Osteocyte (in vitro differentiated cells): ENCODE measurements at regions not wholly inside any gene's neighbourhood (a gene's known extent, or its start where the extent isn't known, plus 50 kb on each side); places are given as distances from the start of the nearest gene placed in this dataset.
A peak's percentile ranks its signal among the peaks of the same experiment; 100 is the strongest.

Source experiments
- DNase-seq: peaks from one replicate; pipeline ENCODE4 v3.0.0; 2021; ENCODE audit warnings: mixed read lengths; ENCODE audit not compliant: unreplicated experiment; ENCODE audit errors: extremely low spot score
- H3K27ac Mint-ChIP-seq: one replicate; pipeline ENCODE4 v1.8.0; 2021; ENCODE audit warnings: mild to moderate bottlenecking, mixed read lengths; ENCODE audit not compliant: unreplicated experiment
- H3K27me3 Mint-ChIP-seq: one replicate; pipeline ENCODE4 v1.8.0; 2021; ENCODE audit warnings: mixed read lengths; ENCODE audit not compliant: unreplicated experiment
- H3K36me3 Mint-ChIP-seq: one replicate; pipeline ENCODE4 v1.8.0; 2021; ENCODE audit warnings: mixed read lengths; ENCODE audit not compliant: unreplicated experiment
- H3K4me1 Mint-ChIP-seq: one replicate; pipeline ENCODE4 v1.8.0; 2021; ENCODE audit warnings: mixed read lengths; ENCODE audit not compliant: unreplicated experiment
- H3K4me3 Mint-ChIP-seq: one replicate; pipeline ENCODE4 v1.8.0; 2021; ENCODE audit warnings: mild to moderate bottlenecking, moderate library complexity, mixed read lengths; ENCODE audit not compliant: unreplicated experiment
- H3K9me3 Mint-ChIP-seq: one replicate; pipeline ENCODE4 v1.8.0; 2021; ENCODE audit warnings: mixed read lengths; ENCODE audit not compliant: unreplicated experiment
- TF ChIP-seq, protein P1 (sequence below): fragments of 200-600 bp; sonication (generic); IDR thresholded peaks from 2 replicates; pipeline ENCODE4 v1.5.0; 2021; ENCODE audit warnings: antibody characterized with exemption, mild to moderate bottlenecking, moderate library complexity

DNA sequence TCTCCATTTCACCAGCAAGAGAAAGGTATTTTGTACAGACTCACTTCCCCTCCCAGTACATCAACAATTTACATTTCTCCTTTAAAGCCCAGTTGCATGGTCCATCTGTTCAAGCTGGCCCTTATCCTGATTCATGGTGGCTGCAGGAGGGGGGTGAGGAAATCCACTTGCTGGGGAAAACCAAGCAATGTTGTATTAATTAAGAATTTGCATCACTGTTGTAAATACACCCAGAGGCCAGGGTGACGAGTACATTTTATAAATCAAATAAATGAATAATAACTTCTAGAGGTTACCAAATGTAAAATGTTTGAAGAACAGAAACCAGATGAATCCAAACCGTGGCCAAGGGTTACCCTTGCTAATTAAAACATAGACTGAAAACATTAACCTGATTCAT is 395.9 kb upstream of the INTU start:
- no peak for DNase-seq
- Mint-ChIP-seq H3K4me3 (no peak overlapping the region), H3K9me3 (peaks cover 4% of the 10 kb centered on the region), H3K36me3 (no peaks in the 10 kb centered on the region), H3K27ac (no peak overlapping the region), H3K27me3 (no peaks in the 10 kb centered on the region), H3K4me1 (peaks cover 24% of the 10 kb centered on the region)
- TF ChIP-seq, protein P1, sequence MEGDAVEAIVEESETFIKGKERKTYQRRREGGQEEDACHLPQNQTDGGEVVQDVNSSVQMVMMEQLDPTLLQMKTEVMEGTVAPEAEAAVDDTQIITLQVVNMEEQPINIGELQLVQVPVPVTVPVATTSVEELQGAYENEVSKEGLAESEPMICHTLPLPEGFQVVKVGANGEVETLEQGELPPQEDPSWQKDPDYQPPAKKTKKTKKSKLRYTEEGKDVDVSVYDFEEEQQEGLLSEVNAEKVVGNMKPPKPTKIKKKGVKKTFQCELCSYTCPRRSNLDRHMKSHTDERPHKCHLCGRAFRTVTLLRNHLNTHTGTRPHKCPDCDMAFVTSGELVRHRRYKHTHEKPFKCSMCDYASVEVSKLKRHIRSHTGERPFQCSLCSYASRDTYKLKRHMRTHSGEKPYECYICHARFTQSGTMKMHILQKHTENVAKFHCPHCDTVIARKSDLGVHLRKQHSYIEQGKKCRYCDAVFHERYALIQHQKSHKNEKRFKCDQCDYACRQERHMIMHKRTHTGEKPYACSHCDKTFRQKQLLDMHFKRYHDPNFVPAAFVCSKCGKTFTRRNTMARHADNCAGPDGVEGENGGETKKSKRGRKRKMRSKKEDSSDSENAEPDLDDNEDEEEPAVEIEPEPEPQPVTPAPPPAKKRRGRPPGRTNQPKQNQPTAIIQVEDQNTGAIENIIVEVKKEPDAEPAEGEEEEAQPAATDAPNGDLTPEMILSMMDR = no peak

DNA sequence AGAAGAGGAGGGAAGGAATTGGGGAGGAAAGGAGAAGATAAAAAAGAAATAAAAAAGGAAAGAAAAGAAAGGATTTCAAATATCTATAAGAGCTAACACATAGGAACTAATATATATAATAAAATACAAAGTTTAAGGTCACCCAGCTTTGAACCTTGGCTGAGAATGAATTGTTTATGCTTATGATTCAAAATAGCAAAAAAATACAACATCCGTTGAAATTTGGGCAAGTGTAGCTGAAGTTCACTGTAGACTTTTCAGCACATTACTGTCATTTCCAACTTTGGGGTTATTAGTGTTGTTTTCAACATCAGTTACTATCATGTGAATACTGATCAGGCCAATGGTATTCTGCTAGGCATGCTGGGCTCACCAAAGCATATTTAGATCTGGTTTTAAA is 395.2 kb upstream of the INTU start:
- DNase-seq = no peak
- no peak overlapping the region for H3K4me3 Mint-ChIP-seq

DNA sequence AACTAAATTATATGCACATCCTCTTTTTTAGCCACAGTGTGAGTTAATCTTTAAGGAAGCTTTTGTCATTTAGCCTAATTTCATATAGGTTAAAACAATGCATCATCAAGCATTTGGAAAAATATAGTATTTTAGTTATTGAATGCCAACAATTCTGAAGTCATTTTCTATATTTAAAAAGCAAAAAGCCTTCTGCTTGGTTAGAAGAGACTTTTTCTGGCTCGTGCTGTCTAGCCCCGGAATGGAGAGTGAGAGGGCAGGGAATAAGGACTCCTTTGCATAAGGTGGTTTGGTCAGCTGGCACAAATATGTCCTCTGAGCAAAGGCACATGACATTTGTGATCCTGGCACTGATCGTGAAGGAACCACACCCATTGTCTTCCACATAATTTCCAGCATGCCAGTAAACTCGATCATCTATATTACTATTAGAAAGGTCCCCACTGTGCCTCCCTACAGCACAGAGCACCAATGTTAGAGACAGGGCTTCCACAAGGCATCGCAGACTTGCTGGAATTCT is 393.7 kb upstream of the INTU start:
- DNase-seq = no peak
- H3K4me3 Mint-ChIP-seq = no peak overlapping the region
- peak overlapping the region; percentile 54 for H3K27ac Mint-ChIP-seq
- no peaks in the 10 kb centered on the region for H3K27me3 Mint-ChIP-seq
- H3K9me3 Mint-ChIP-seq = peaks cover 4% of the 10 kb centered on the region
- H3K36me3 Mint-ChIP-seq = no peaks in the 10 kb centered on the region
- peaks cover 24% of the 10 kb centered on the region for H3K4me1 Mint-ChIP-seq
- TF ChIP-seq, protein P1 = no peak

More for the DNA sequence above, 395.2 kb upstream of the INTU start:
- TF ChIP-seq, protein P1 = no peak
- no peaks in the 10 kb centered on the region for H3K27me3 Mint-ChIP-seq
- no peaks in the 10 kb centered on the region for H3K36me3 Mint-ChIP-seq
- no peak overlapping the region for H3K27ac Mint-ChIP-seq
- H3K4me1 Mint-ChIP-seq = peaks cover 24% of the 10 kb centered on the region
- peaks cover 4% of the 10 kb centered on the region for H3K9me3 Mint-ChIP-seq

DNA sequence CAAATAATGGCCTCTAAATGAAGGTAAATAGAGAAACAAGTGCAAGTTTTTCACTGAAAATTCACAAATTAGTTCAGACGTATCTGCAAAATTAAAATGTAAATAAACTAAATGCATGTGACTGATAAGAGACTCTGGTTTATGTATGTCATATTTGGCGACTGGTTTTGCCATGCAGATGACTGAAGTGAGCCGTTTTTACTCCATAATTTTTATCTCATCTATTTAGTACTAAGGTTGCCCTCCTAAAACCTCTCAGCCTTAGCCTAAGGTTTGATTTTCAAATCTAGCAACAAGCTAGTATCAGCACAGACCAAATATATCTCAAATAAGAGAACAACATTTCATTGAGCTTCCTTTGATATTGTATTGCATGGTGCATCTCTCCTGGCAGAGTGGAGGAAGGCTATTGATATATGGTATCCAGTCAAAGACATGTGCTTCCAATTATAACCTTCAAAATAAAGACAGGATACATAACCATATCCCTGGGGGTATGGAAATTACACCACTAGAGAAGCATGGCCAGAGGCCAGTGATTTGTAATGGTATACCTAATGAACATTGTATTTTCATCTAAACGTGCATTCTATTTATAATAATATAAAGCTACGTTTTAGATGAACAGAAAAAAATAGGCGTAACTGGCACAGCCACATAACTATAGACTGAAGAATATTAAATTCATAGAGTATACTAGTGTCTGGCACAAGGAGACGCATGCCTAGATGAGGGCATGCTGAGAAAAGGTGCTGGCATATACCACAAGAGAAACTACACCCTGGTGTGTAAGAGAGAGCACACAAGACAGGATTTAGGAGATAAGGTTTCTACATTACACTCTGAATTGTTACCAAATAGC is 392.6 kb upstream of the INTU start:
- Mint-ChIP-seq H3K9me3 (peaks cover 4% of the 10 kb centered on the region), H3K36me3 (no peaks in the 10 kb centered on the region)
- no peak for DNase-seq

DNA sequence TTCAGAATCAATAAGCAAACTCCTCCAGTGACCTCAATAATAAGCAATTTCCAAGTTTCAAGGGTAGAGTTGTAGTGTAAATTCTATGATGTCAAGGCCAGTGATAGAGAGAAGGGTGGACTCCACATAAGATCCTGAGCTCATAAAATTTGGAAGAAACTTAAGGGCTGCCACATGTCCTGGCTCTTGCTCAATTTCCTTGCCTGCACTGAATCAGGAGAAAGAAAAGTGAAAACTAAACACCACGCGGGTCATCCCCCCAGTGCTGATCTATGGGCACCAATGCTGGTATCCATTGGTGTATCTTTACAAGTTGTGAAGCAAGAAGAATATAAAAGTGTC is 392.0 kb upstream of the INTU start:
- peak overlapping the region; percentile 23 for H3K27ac Mint-ChIP-seq
- H3K4me3 Mint-ChIP-seq = no peak overlapping the region
- H3K4me1 Mint-ChIP-seq = peaks cover 24% of the 10 kb centered on the region
- H3K27me3 Mint-ChIP-seq = no peaks in the 10 kb centered on the region
- TF ChIP-seq, protein P1 = no peak
- peaks cover 4% of the 10 kb centered on the region for H3K9me3 Mint-ChIP-seq
- H3K36me3 Mint-ChIP-seq = no peaks in the 10 kb centered on the region
- DNase-seq = no peak

More for the DNA sequence above, 392.6 kb upstream of the INTU start:
- H3K4me3 Mint-ChIP-seq = no peak overlapping the region
- H3K27me3 Mint-ChIP-seq = no peaks in the 10 kb centered on the region
- H3K4me1 Mint-ChIP-seq = peaks cover 24% of the 10 kb centered on the region
- TF ChIP-seq, protein P1 = no peak
- peak overlapping the region; percentile 23 for H3K27ac Mint-ChIP-seq
